ENCODE measurements at regions not wholly inside any gene's neighbourhood (a gene's known extent, or its start where the extent isn't known, plus 50 kb on each side); places are given as distances from the start of the nearest gene placed in this dataset.

DNA sequence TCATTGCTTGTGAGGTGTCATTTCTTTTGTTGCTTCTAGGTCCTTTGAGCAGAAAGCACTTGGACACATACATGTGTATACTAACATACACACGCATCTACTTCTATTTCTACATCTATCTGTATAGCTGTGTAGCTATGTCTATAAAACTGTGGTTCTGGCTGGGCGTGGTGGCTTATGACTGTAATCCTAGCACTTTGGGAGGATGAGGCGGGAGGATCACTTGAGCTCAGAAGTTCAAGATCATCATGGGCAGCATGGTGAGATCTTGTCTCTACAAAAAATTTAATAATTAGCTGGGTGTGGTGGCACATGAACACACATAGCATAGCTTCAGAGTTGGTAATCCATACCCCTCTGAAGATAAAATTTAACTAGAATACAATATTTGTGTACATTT, 65.0 kb upstream of the MAGI1 start:
- Histone ChIP-seq H2BK5ac (ENCODE audit: low read length) (no peak overlapping the region), H3K36me3 (replicated peaks in 1 of 2; ENCODE audit: control insufficient read depth in 2 of 2, insufficient read depth in 2 of 2, low read length in 2 of 2) (no peaks in the 10 kb centered on the region), H3K18ac (ENCODE audit: low read length) (no peak overlapping the region), H2BK120ac (ENCODE audit: low read depth, low read length) (no peak overlapping the region), H2AK5ac (ENCODE audit: low read depth, low read length) (no peak overlapping the region), H4K8ac (ENCODE audit: low read depth, low read length) (no peak overlapping the region), H4K91ac (ENCODE audit: low read depth, low read length, poor library complexity) (no peak overlapping the region), H3K27ac (replicated peaks; ENCODE audit: low read length) (no peak overlapping the region), H3K27me3 (ENCODE audit: control insufficient read depth in 3 of 3, insufficient read depth in 3 of 3, low read depth in 1 of 3, low read length in 3 of 3) (no peaks in the 10 kb centered on the region), H3K14ac (ENCODE audit: low read length) (no peak overlapping the region), H3K4me2 (ENCODE audit: insufficient read depth, low read length, poor library complexity, severe bottlenecking) (no peak overlapping the region), H3K9me3 (replicated peaks in 1 of 2; ENCODE audit: control insufficient read depth in 2 of 2, insufficient read depth in 1 of 2, low read depth in 1 of 2, low read length in 2 of 2) (no peaks in the 10 kb centered on the region), H3K4ac (ENCODE audit: low read length) (no peak overlapping the region), H3K23ac (ENCODE audit: low read depth, low read length, poor library complexity) (no peak overlapping the region), H3K9ac (ENCODE audit: low read depth, low read length, poor library complexity) (no peak overlapping the region), H3K4me1 (ENCODE audit: control insufficient read depth in 2 of 2, insufficient read depth in 1 of 2, low read depth in 1 of 2, low read length in 2 of 2) (peaks cover 2 to 6% of the 10 kb centered on the region in 2 donors), H2BK15ac (ENCODE audit: low read length) (no peak overlapping the region), H2AFZ (ENCODE audit: low read length) (no peak overlapping the region), H3K4me3 (ENCODE audit: low read length in 2 of 2) (no peak overlapping the region), H2BK12ac (ENCODE audit: low read length) (no peak overlapping the region), H3K79me1 (ENCODE audit: low read depth, low read length) (no peaks in the 10 kb centered on the region)
- no peak for DNase-seq (ENCODE audit: low spot score)
- no CpG with 5 or more reads among the region's 3 CpGs for WGBS, 2 donors (ENCODE audit: extremely low coverage in 2 of 2, insufficient read length in 2 of 2, insufficient replicate concordance in 1 of 2)

DNA sequence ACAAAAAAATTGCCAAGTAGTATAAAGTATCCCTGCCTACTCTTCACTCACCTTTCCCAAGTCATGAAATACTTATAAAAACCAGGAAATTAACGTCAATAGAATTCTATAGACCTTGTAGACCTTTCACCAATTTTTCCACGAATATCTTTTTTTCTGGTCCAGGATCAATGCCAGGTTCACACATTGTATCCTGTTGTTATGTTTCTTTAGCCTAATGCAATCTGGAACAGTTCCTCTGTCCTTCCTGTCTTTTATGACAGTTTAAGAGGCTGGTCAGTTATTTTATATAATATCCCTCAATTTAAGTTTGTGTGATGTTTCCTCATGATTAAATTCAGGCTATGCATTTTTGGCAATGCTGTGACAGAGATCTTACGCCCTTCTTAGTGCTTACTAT, 63.2 kb upstream of the MAGI1 start:
- Histone ChIP-seq H3K36me3 (replicated peaks in 1 of 2; ENCODE audit: control insufficient read depth in 2 of 2, insufficient read depth in 2 of 2, low read length in 2 of 2) (no peaks in the 10 kb centered on the region), H3K18ac (ENCODE audit: low read length) (no peak overlapping the region), H3K23ac (ENCODE audit: low read depth, low read length, poor library complexity) (no peak overlapping the region), H3K9me3 (replicated peaks in 1 of 2; ENCODE audit: control insufficient read depth in 2 of 2, insufficient read depth in 1 of 2, low read depth in 1 of 2, low read length in 2 of 2) (no peaks in the 10 kb centered on the region), H4K91ac (ENCODE audit: low read depth, low read length, poor library complexity) (no peak overlapping the region), H3K27me3 (ENCODE audit: control insufficient read depth in 3 of 3, insufficient read depth in 3 of 3, low read depth in 1 of 3, low read length in 3 of 3) (no peaks in the 10 kb centered on the region), H3K9ac (ENCODE audit: low read depth, low read length, poor library complexity) (no peak overlapping the region), H2BK12ac (ENCODE audit: low read length) (no peak overlapping the region), H2AFZ (ENCODE audit: low read length) (no peak overlapping the region), H3K4ac (ENCODE audit: low read length) (no peak overlapping the region), H4K8ac (ENCODE audit: low read depth, low read length) (no peak overlapping the region), H2BK15ac (ENCODE audit: low read length) (no peak overlapping the region), H2BK5ac (ENCODE audit: low read length) (no peak overlapping the region), H2AK5ac (ENCODE audit: low read depth, low read length) (no peak overlapping the region), H3K14ac (ENCODE audit: low read length) (no peak overlapping the region), H3K79me1 (ENCODE audit: low read depth, low read length) (no peaks in the 10 kb centered on the region), H3K4me1 (ENCODE audit: control insufficient read depth in 2 of 2, insufficient read depth in 1 of 2, low read depth in 1 of 2, low read length in 2 of 2) (peaks cover 2 to 6% of the 10 kb centered on the region in 2 donors), H3K4me2 (ENCODE audit: insufficient read depth, low read length, poor library complexity, severe bottlenecking) (no peak overlapping the region), H2BK120ac (ENCODE audit: low read depth, low read length) (no peak overlapping the region), H3K4me3 (ENCODE audit: low read length in 2 of 2) (no peak overlapping the region), H3K27ac (replicated peaks; ENCODE audit: low read length) (no peak overlapping the region)
- WGBS, 2 donors (ENCODE audit: extremely low coverage in 2 of 2, insufficient read length in 2 of 2, insufficient replicate concordance in 1 of 2): no CpG with 5 or more reads among the region's 3 CpGs
- DNase-seq (ENCODE audit: low spot score): no peak

DNA sequence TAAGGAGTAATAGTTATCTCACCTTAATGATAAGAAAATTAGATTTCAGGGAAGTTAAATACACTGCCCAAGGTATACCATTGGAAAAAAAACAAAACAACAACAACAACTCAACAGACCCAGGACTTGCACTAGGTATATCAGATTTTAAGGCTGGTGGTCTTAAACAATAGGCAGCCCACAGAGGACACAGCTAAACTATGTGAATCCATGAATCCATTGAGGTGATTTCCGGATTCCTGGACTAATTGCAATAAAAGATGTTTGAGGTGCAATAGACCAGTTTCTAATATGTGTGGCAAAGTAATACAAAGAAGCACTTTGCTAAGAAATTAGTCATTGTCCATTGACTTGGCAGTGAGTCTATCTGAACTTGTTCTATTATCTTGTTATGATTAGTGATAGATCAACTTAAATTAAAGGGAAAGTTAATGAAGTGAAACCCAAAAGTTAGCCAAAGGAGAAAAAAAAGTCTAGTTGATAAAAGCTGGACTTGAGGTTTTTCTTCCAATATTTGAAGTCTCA, 60.9 kb upstream of the MAGI1 start:
- H3K9ac ChIP-seq (ENCODE audit: low read depth, low read length, poor library complexity): no peak overlapping the region
- WGBS, 2 donors (ENCODE audit: extremely low coverage in 2 of 2, insufficient read length in 2 of 2, insufficient replicate concordance in 1 of 2): no CpG with 5 or more reads among the region's 1 CpG
- H2BK12ac ChIP-seq (ENCODE audit: low read length): no peak overlapping the region
- H2AFZ ChIP-seq (ENCODE audit: low read length): no peak overlapping the region
- no peak overlapping the region for H4K91ac ChIP-seq (ENCODE audit: low read depth, low read length, poor library complexity)
- no peak overlapping the region for H2BK120ac ChIP-seq (ENCODE audit: low read depth, low read length)
- peaks cover 2 to 6% of the 10 kb centered on the region in 2 donors for H3K4me1 ChIP-seq (ENCODE audit: control insufficient read depth in 2 of 2, insufficient read depth in 1 of 2, low read depth in 1 of 2, low read length in 2 of 2)
- no peak overlapping the region for H4K8ac ChIP-seq (ENCODE audit: low read depth, low read length)
- H3K18ac ChIP-seq (ENCODE audit: low read length): no peak overlapping the region
- H3K79me1 ChIP-seq (ENCODE audit: low read depth, low read length): no peaks in the 10 kb centered on the region
- H3K4me3 ChIP-seq (ENCODE audit: low read length in 2 of 2): no peak overlapping the region
- no peak overlapping the region for H2BK15ac ChIP-seq (ENCODE audit: low read length)
- H3K4me2 ChIP-seq (ENCODE audit: insufficient read depth, low read length, poor library complexity, severe bottlenecking): no peak overlapping the region
- H3K27me3 ChIP-seq (ENCODE audit: control insufficient read depth in 3 of 3, insufficient read depth in 3 of 3, low read depth in 1 of 3, low read length in 3 of 3): no peaks in the 10 kb centered on the region
- H2BK5ac ChIP-seq (ENCODE audit: low read length): no peak overlapping the region
- no peaks in the 10 kb centered on the region for H3K9me3 ChIP-seq (replicated peaks in 1 of 2; ENCODE audit: control insufficient read depth in 2 of 2, insufficient read depth in 1 of 2, low read depth in 1 of 2, low read length in 2 of 2)
- H3K27ac ChIP-seq (replicated peaks; ENCODE audit: low read length): no peak overlapping the region
- no peak overlapping the region for H3K4ac ChIP-seq (ENCODE audit: low read length)
- H3K36me3 ChIP-seq (replicated peaks in 1 of 2; ENCODE audit: control insufficient read depth in 2 of 2, insufficient read depth in 2 of 2, low read length in 2 of 2): no peaks in the 10 kb centered on the region
- H2AK5ac ChIP-seq (ENCODE audit: low read depth, low read length): no peak overlapping the region
- H3K14ac ChIP-seq (ENCODE audit: low read length): no peak overlapping the region
- DNase-seq (ENCODE audit: low spot score): no peak
- H3K23ac ChIP-seq (ENCODE audit: low read depth, low read length, poor library complexity): no peak overlapping the region

DNA sequence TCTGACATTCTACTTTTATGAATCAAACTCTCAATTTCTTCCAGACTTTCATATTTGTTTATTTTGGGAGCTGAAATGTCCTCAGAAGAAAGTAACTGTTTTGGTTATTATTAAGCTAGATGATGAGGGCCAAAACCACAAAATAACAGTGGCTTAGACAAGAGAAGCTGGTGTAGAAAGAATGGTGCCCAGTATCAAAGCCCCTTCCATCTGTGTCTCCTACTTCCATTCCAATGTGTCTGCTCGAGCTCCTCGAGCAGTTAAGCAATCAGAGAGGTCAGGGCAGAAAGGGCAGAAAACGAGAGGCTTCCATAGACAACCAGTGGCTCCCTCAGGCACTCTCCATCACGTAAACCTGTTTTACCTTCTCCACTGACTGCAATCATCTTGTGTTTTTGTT, 59.7 kb upstream of the MAGI1 start:
- Histone ChIP-seq H2BK12ac (ENCODE audit: low read length) (no peak overlapping the region), H2BK120ac (ENCODE audit: low read depth, low read length) (no peak overlapping the region), H3K23ac (ENCODE audit: low read depth, low read length, poor library complexity) (no peak overlapping the region), H4K8ac (ENCODE audit: low read depth, low read length) (no peak overlapping the region), H3K14ac (ENCODE audit: low read length) (no peak overlapping the region), H3K4ac (ENCODE audit: low read length) (no peak overlapping the region), H3K18ac (ENCODE audit: low read length) (no peak overlapping the region), H3K9ac (ENCODE audit: low read depth, low read length, poor library complexity) (no peak overlapping the region), H3K79me1 (ENCODE audit: low read depth, low read length) (no peaks in the 10 kb centered on the region), H2BK15ac (ENCODE audit: low read length) (no peak overlapping the region), H3K9me3 (replicated peaks in 1 of 2; ENCODE audit: control insufficient read depth in 2 of 2, insufficient read depth in 1 of 2, low read depth in 1 of 2, low read length in 2 of 2) (no peaks in the 10 kb centered on the region), H3K27ac (replicated peaks; ENCODE audit: low read length) (no peak overlapping the region), H4K91ac (ENCODE audit: low read depth, low read length, poor library complexity) (no peak overlapping the region), H2AK5ac (ENCODE audit: low read depth, low read length) (no peak overlapping the region), H3K27me3 (ENCODE audit: control insufficient read depth in 3 of 3, insufficient read depth in 3 of 3, low read depth in 1 of 3, low read length in 3 of 3) (no peaks in the 10 kb centered on the region), H2BK5ac (ENCODE audit: low read length) (no peak overlapping the region), H3K4me2 (ENCODE audit: insufficient read depth, low read length, poor library complexity, severe bottlenecking) (no peak overlapping the region), H3K4me1 (ENCODE audit: control insufficient read depth in 2 of 2, insufficient read depth in 1 of 2, low read depth in 1 of 2, low read length in 2 of 2) (peaks cover 2 to 6% of the 10 kb centered on the region in 2 donors), H3K4me3 (ENCODE audit: low read length in 2 of 2) (no peak overlapping the region), H3K36me3 (replicated peaks in 1 of 2; ENCODE audit: control insufficient read depth in 2 of 2, insufficient read depth in 2 of 2, low read length in 2 of 2) (no peaks in the 10 kb centered on the region), H2AFZ (ENCODE audit: low read length) (no peak overlapping the region)
- no CpG with 5 or more reads among the region's 4 CpGs for WGBS, 2 donors (ENCODE audit: extremely low coverage in 2 of 2, insufficient read length in 2 of 2, insufficient replicate concordance in 1 of 2)
- no peak for DNase-seq (ENCODE audit: low spot score)
